GM13976 (cell line): ENCODE measurements at regions not wholly inside any gene's neighbourhood (a gene's known extent, or its start where the extent isn't known, plus 50 kb on each side); places are given as distances from the start of the nearest gene placed in this dataset.
"Not testable (repeated sequence)": the region's sequence is repeated elsewhere in the genome, so short reads cannot be mapped to it uniquely, and the experiment has no call there.

Source experiments
- DNase-seq: peaks from one replicate; pipeline ENCODE4 v3.0.0; 2012; ENCODE audit warnings: low spot score
- CTCF ChIP-seq: IDR thresholded peaks from 2 replicates; pipeline ENCODE4 v1.5.1; 2012; ENCODE audit warnings: borderline replicate concordance, mild to moderate bottlenecking; ENCODE audit not compliant: insufficient read depth; ENCODE audit errors: extremely low read depth, missing control alignments, control extremely low read depth
- in situ Hi-C: fragments of 300-500 bp; cut with MboI; formaldehyde crosslinking; loops from one replicate; pipeline ENCODE4 v1.12.0; 2022; ENCODE audit warnings: low sequenced_read_pairs, mixed read lengths, inconsistent platforms; ENCODE audit not compliant: unreplicated experiment

- in situ Hi-C loops: no loop called here
- TF ChIP-seq CTCF: no peak
- DNase-seq: no peak
Measured at GRCh38 chr17:69655902-69656301, 241.4 kb downstream of the MAP2K6 start.

GRCh38 chr17:69669441-69670178, 255.1 kb downstream of the MAP2K6 start:
- no peak for TF ChIP-seq CTCF
- DNase-seq: no peak
- in situ Hi-C loops: no loop called here

DNA sequence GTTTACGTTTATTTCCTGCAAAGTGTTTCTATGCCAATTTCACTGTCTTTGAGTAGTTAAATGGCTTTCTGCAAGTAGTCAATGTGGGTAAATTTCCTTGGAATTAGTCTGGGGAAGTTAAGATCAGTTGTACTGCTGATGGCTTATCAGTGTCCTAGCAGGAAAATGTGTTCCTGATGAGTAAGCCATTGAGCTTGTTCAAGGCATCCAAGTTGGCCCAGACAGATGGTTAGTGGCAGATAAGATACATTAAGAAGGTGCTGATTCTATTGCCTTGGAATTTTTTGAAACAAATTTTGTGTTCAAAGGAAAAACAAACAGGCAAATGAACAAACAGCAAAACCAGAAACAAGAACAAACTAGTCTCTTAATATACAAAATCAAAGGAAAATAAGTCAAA, 258.4 kb downstream of the MAP2K6 start:
- in situ Hi-C loops: no loop called here
- TF ChIP-seq CTCF: no peak
- DNase-seq: no peak

- in situ Hi-C loops: no loop called here
- no peak for TF ChIP-seq CTCF
- no peak for DNase-seq
Measured at GRCh38 chr17:69677130-69677529, 262.6 kb downstream of the MAP2K6 start.

- no peak for TF ChIP-seq CTCF
- no peak for DNase-seq
- in situ Hi-C loops: no loop called here
Measured at GRCh38 chr17:69678206-69678605, 263.7 kb downstream of the MAP2K6 start.

GRCh38 chr17:69679829-69680228, 265.3 kb downstream of the MAP2K6 start:
- no peak for TF ChIP-seq CTCF
- DNase-seq: no peak
- in situ Hi-C loops: no loop called here

GRCh38 chr17:69684251-69684650, 269.8 kb downstream of the MAP2K6 start:
- no peak for TF ChIP-seq CTCF
- in situ Hi-C loops: no loop called here
- DNase-seq: no peak

GRCh38 chr17:69685150-69685549, 270.7 kb downstream of the MAP2K6 start:
- in situ Hi-C loops, DNase-seq: not testable (repeated sequence)
